NCI-H2029 treated with DMSO at 0.1 percent for 48 hours (cell line): ENCODE measurements at regions not wholly inside any gene's neighbourhood (a gene's known extent, or its start where the extent isn't known, plus 50 kb on each side); places are given as distances from the start of the nearest gene placed in this dataset.

Experiments used
- DNase-seq: peaks from one replicate; lab custom pipeline; 2025; lab: John Stamatoyannopoulos, UW

DNA sequence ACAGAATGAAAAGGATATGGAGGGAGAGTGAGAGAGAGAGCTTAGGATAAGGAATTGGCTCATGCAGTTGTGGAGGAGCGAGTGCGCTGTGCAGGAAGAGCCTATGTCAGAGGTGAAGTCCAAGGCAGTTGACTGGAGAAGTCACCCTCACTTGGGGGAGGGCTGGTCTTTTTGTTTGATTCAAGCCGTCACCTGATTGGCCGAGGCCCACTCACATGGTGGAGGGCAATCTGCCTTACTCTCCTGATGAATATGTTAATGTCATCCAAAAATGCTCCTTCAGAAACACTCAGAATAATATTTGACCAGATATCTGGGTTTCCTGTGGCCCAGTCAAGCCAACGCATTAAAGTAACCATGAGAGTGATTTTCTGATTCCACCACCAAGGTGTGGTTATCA lies 131.7 kb downstream of the KATNIP start:
- no peak for DNase-seq

DNA sequence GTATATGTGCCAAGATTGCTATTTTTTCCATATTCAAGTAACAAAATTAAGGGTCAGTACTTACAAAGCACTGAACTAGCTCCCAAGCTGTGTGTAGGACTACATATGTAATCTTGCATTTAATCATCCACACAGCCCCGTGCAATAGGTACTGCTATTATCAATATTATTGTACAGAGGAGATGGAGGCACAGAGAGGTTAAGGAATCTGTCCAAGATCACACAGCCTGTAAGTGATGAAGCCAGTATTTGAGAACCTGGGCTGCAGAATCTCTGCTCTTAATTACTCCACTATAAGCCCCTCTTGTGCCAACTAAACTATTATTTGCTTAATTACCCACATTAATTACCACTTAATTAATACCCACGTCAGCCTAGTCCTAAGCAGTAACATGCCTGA lies 134.1 kb downstream of the KATNIP start:
- DNase-seq = no peak

- DNase-seq = no peak
Observed at GRCh38 chr16:27685807-27686206, 135.9 kb downstream of the KATNIP start.

- DNase-seq = no peak
Observed at GRCh38 chr16:27686926-27687325, 137.0 kb downstream of the KATNIP start.

- no peak for DNase-seq
Observed at GRCh38 chr16:27687605-27688004, 137.7 kb downstream of the KATNIP start.

- DNase-seq = no peak
Observed at GRCh38 chr16:27689711-27690110, 139.8 kb downstream of the KATNIP start.

GRCh38 chr16:27690608-27691007 lies 140.7 kb downstream of the KATNIP start:
- no peak for DNase-seq

DNA sequence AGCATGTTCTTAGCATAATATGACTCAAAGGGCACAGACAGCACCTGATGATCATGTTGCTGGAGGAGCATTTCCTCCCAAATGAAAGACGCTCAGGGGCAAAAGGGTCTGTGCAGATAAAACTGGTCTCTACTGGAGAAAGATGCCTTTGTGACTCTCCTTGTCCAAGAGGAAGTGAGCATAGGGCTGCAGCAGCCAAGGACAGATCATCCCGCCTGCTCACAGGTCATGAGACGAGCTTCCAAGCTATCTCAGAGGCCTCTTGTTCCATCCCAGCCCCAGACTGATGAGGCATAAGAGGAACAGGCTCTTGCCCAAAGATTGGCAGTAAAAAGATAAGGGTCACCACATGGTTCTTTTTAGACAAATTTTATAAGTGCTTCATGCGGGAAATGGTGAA lies 141.8 kb downstream of the KATNIP start:
- no peak for DNase-seq

GRCh38 chr16:27692576-27692975 lies 142.6 kb downstream of the KATNIP start:
- no peak for DNase-seq

DNA sequence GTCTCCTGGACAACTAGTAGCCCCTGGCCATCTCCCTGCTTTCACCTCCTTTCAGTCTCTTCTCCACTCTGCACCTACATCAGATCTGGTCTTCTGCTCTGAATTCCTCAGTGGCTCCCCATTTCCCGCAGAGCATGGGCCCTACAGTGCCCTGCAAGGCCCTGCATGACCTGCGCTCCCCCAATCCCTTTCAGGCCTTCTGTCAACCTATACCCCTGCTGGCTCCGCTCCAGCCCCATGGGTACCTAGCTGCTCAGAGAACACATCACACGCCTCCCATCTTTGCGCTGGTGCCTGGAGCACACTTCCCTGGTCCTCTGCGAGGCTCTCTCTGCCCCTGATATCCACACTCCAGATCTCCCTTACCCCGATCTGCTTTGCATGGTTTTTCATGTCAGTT lies 145.2 kb downstream of the KATNIP start:
- DNase-seq = no peak

DNA sequence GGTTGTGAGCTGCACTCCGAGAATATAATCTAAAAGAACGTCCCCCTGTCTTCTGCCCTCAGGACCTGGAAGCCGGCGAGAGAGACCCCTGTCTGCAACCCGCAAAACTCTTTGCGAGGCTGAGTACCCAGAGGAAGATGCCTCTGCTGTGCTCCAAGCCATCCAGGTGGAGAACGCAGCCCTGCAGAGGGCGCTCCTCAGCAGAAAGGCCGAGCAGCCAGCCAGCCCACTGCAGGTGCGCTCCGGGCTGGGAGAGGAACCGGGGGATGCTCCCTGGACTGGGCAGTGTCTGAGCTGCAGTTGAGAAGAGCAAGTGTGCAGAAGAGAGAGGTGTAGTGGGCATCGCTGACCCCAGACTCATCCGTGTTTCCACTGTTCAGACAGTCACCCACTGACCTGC lies 148.3 kb downstream of the KATNIP start:
- no peak for DNase-seq

DNA sequence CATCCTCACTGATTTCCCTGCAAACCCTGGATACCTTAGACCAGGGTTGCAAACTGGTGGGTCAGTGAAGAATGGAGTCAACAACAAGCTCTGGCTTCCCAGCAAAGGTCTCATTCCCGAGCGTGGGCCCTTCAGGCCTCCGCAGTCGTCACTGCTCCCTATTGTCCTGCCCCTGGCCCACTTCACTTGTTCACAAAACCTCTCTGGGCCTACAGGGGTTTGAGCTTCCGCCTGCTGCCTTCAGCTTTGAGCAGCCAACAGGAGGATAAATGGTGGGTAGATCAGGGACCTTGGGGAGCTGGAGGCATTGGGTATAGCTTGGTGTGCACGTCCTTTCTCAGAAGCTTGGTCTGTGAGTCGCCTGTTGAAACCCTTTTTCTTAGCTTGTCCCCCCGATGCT lies 148.8 kb downstream of the KATNIP start:
- no peak for DNase-seq

- no peak for DNase-seq
Observed at GRCh38 chr16:27699540-27699939, 149.6 kb downstream of the KATNIP start.

- no peak for DNase-seq
Observed at GRCh38 chr16:27700304-27700995, 150.5 kb downstream of the KATNIP start.

GRCh38 chr16:27701381-27701780 lies 151.4 kb downstream of the KATNIP start:
- no peak for DNase-seq

GRCh38 chr16:27703121-27703520 lies 153.2 kb downstream of the KATNIP start:
- no peak for DNase-seq

GRCh38 chr16:27703545-27703944 lies 153.6 kb downstream of the KATNIP start:
- DNase-seq = no peak

- DNase-seq = no peak
Observed at GRCh38 chr16:27704252-27704651, 154.3 kb downstream of the KATNIP start.

DNA sequence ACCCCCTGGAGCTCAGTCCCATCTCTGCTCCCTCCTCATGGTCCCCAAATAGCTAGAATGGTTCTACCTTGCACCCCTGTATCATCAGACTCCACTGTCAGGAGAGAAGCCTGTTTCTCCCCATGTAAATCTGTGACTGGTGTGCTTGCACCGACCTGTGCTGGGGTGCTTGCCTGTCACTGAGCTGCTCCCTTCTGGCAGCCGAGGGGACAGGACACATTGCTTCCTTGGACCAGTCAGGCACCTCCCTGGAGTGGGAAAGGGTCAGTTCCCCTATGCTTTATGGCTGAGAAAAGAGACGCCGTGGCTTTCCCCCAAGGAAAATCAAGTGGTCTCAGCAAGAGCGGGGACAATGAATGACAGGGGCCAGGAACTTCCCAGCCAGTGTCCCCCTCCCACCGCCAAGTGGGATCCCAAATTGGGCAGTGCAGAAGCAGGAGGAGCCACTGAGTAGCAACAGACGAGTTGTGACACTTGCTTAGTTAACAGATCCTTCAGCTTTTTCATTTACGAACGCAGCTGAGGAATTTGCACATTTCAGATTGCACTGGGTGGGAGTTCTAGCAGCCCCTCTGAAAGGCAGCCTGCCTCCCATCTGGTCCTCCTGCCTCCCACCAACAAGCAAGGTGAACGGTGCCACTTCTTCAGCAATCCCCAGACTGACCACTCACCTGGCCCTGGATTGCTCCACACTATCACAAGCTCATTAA lies 156.4 kb downstream of the KATNIP start:
- no peak for DNase-seq

GRCh38 chr16:27706866-27707685 lies 157.1 kb downstream of the KATNIP start:
- DNase-seq = no peak

DNA sequence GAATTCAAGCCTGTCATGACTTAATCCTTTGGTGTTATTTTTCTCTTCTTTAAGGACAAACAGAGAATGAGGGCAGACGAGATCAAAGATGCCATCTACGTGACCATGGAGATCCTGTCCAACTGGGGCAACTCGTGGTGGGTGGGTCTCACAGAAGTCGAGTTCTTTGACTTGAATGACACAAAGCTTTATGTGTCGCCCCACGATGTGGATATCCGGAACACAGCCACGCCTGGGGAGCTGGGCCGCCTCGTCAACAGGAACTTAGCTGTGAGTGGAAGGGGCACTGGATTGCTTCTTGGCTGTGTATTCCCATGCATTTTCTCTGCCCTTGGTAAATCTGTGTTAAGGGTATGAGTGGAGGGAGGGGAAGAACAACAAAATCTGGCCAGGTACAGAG lies 158.7 kb downstream of the KATNIP start:
- no peak for DNase-seq

DNA sequence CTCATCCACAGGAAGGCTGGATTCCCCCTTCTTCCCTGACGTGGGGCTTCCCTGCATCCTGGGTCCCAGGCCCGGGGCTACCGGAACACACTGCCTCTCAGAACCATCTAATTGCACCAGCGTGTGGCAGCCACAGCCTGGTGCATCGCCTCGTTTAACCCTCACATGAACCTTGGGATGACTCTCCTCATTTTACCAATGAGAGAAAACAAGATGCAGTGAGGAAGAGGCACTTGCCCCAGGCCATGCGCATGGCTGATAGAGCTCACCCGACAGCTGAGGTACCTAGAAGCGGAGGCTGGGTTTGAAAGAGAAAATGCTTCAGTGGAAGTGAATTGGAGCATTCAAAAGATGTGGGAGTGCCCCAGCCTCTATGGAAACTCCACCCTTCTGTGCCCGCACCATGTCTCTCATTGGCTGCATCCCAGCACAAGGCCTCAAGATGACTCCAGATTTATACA lies 162.3 kb downstream of the KATNIP start:
- DNase-seq = no peak

GRCh38 chr16:27717726-27718125 lies 167.8 kb downstream of the KATNIP start:
- no peak for DNase-seq
